ENCODE measurements at regions not wholly inside any gene's neighbourhood (a gene's known extent, or its start where the extent isn't known, plus 50 kb on each side); places are given as distances from the start of the nearest gene placed in this dataset.

- no peak for DNase-seq (ENCODE audit: low read depth)
These were observed 115.8 kb upstream of the DTNA start for GRCh38 chr18:34594266-34594665.

GRCh38 chr18:34595690-34596089, 114.4 kb upstream of the DTNA start:
- DNase-seq (ENCODE audit: low read depth), result no peak

- no peak for DNase-seq (ENCODE audit: low read depth)
These were observed 111.9 kb upstream of the DTNA start for GRCh38 chr18:34598120-34598635.

GRCh38 chr18:34600158-34600557, 109.9 kb upstream of the DTNA start:
- DNase-seq (ENCODE audit: low read depth), result no peak

GRCh38 chr18:34600874-34601656, 109.0 kb upstream of the DTNA start:
- no peak for DNase-seq (ENCODE audit: low read depth)

GRCh38 chr18:34604591-34604990, 105.5 kb upstream of the DTNA start:
- DNase-seq (ENCODE audit: low read depth), result no peak

GRCh38 chr18:34606851-34607250, 103.2 kb upstream of the DTNA start:
- no peak for DNase-seq (ENCODE audit: low read depth)

- DNase-seq (ENCODE audit: low read depth), result no peak
These were observed 102.0 kb upstream of the DTNA start for GRCh38 chr18:34608064-34608463.

- DNase-seq (ENCODE audit: low read depth), result no peak
These were observed 100.0 kb upstream of the DTNA start for GRCh38 chr18:34609986-34610648.

- no peak for DNase-seq (ENCODE audit: low read depth)
These were observed 98.2 kb upstream of the DTNA start for GRCh38 chr18:34611904-34612303.

GRCh38 chr18:34620258-34620861, 89.7 kb upstream of the DTNA start:
- no peak for DNase-seq (ENCODE audit: low read depth)

- DNase-seq (ENCODE audit: low read depth), result no peak
These were observed 86.5 kb upstream of the DTNA start for GRCh38 chr18:34623557-34623956.

- no peak for DNase-seq (ENCODE audit: low read depth)
These were observed 85.5 kb upstream of the DTNA start for GRCh38 chr18:34624551-34624950.

GRCh38 chr18:34626404-34627136, 83.5 kb upstream of the DTNA start:
- no peak for DNase-seq (ENCODE audit: low read depth)

GRCh38 chr18:34627137-34627920, 82.8 kb upstream of the DTNA start:
- no peak for DNase-seq (ENCODE audit: low read depth)

GRCh38 chr18:34631093-34631966, 78.8 kb upstream of the DTNA start:
- DNase-seq (ENCODE audit: low read depth), result no peak

- no peak for DNase-seq (ENCODE audit: low read depth)
These were observed 77.8 kb upstream of the DTNA start for GRCh38 chr18:34632321-34632720.

GRCh38 chr18:34633368-34633767, 76.7 kb upstream of the DTNA start:
- DNase-seq (ENCODE audit: low read depth), result no peak

GRCh38 chr18:34637094-34637801, 72.8 kb upstream of the DTNA start:
- DNase-seq (ENCODE audit: low read depth), result no peak

GRCh38 chr18:34639687-34640086, 70.4 kb upstream of the DTNA start:
- DNase-seq (ENCODE audit: low read depth), result no peak
